Activated T-cell treated with anti-CD3 and anti-CD28 coated beads, Interleukin-2, amount 50 U/mL, for 4 hours (primary cell): ENCODE measurements at regions not wholly inside any gene's neighbourhood (a gene's known extent, or its start where the extent isn't known, plus 50 kb on each side); places are given as distances from the start of the nearest gene placed in this dataset.

Experiments used
- ATAC-seq, 2 donors: fragments of 200-7000 bp; cut with Tn5 transposase; one replicate each; pipeline ENCODE4 v1.10.0; 2021
- DNase-seq: peaks from one replicate; pipeline ENCODE4 v3.0.0-alpha.2; 2020
- H3K27me3 Mint-ChIP-seq: one replicate; pipeline ENCODE4 v1.8.0; 2021; ENCODE audit warnings: low read depth, mixed read lengths
- H3K36me3 Mint-ChIP-seq: one replicate; pipeline ENCODE4 v1.8.0; 2022; ENCODE audit warnings: mixed read lengths; ENCODE audit not compliant: insufficient read depth
- H3K4me1 Mint-ChIP-seq: one replicate; pipeline ENCODE4 v1.8.0; 2021; ENCODE audit warnings: low read depth, mixed read lengths
- H3K4me3 Mint-ChIP-seq: one replicate; pipeline ENCODE4 v1.8.0; 2021; ENCODE audit warnings: mild to moderate bottlenecking, moderate library complexity, mixed read lengths
- H3K9me3 Mint-ChIP-seq: one replicate; pipeline ENCODE4 v1.8.0; 2021; ENCODE audit warnings: mixed read lengths

DNA sequence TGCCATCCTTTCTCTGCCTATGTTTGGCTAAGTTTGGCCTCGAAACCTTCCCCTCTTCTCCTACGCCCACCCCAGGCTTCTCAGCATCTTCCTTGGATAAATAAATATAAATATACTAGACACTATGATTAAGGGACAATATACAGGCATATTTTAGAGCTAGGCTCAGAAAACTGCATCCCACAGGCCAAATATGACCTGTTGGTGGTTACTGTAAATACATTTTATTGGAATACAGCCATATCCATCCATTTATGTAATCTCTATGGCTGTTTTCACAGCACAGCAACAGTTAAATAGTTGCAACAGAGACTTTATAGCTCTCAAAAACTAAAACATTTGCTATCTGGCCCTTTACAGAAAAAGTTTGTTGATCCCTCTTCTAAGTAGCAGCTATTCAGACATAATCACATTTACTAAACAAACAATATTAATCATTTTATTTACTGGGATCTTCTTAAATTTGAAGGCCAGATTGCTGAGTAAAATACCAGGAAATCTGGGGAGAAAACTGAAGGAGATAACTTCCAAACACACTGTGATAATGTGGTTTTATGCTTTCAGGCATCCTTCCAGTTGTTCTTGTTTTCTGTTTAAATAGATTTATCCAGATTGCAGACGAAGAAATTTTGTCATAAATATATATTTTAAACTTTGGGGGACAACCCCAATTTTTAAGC is 269.7 kb upstream of the THRB start:
- DNase-seq, result no peak
- Mint-ChIP-seq H3K27me3 (no peaks in the 10 kb centered on the region), H3K4me1 (no peaks in the 10 kb centered on the region), H3K36me3 (no peaks in the 10 kb centered on the region), H3K4me3 (no peak overlapping the region), H3K9me3 (no peaks in the 10 kb centered on the region)
- no peak for ATAC-seq

DNA sequence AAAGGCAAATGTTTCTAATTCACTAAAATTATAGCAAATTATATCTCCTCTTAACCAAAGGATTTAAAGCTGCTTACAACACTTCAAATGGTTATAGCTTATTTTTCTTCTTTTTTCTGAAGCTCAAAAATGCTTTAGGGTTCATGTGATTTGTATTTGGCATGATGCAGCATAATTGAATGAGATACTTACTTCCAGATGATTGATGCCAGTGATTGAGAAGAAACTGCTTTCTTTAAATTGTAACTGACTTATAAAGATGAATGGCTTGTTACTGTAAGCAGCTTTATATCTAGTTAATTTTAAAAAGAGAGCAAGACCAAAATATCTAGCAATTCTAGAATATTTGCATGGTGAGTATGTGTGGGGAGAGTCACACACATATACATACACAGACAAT is 270.7 kb upstream of the THRB start:
- Mint-ChIP-seq H3K9me3 (no peaks in the 10 kb centered on the region), H3K4me3 (no peak overlapping the region), H3K27me3 (no peaks in the 10 kb centered on the region), H3K4me1 (no peaks in the 10 kb centered on the region), H3K36me3 (no peaks in the 10 kb centered on the region)
- ATAC-seq (no peak), DNase-seq (no peak)

DNA sequence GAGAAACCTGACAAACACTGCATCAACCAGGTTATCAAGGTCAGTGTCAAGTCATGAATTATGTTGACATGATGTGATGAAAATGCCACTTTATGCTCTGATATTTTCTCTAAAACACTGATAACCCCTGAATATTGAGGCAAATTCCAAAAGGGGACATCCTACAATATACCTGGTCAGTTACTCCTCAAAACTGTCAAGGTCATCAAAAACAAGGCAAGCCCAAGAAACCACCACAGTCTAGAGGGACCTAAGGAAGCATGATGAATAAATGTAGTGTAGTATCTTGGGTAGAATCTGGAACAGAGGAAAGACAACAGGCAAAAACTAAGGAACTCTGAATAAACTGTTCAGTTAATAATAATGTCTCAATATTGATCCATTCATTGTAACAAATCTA is 275.3 kb upstream of the THRB start:
- H3K4me1 Mint-ChIP-seq, result no peaks in the 10 kb centered on the region
- peaks cover 4% of the 10 kb centered on the region for H3K9me3 Mint-ChIP-seq
- H3K36me3 Mint-ChIP-seq, result no peaks in the 10 kb centered on the region
- DNase-seq (no peak), ATAC-seq (no peak)
- no peaks in the 10 kb centered on the region for H3K27me3 Mint-ChIP-seq
- no peak overlapping the region for H3K4me3 Mint-ChIP-seq

DNA sequence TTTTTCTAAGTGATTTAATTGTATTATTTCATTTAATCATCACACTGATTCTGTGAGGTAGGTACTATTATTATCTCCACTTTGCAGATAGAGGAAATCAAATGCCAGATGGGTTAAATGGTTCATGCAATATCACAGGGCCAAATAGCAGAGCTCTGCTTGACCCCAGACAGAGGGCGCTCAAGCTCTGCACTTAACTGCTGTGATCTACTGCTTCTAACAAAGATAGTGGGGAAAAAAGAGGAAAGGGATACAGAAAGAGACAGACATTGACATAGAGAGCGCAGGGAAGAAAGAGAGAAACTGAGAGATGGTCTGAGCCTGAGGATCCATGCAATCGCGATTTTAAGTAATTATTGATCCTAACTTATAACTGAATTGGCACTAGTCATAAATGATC is 279.1 kb upstream of the THRB start:
- Mint-ChIP-seq H3K9me3 (peaks cover 4% of the 10 kb centered on the region), H3K36me3 (no peaks in the 10 kb centered on the region), H3K27me3 (no peaks in the 10 kb centered on the region), H3K4me3 (no peak overlapping the region), H3K4me1 (no peaks in the 10 kb centered on the region)
- ATAC-seq, result no peak
- DNase-seq, result no peak

DNA sequence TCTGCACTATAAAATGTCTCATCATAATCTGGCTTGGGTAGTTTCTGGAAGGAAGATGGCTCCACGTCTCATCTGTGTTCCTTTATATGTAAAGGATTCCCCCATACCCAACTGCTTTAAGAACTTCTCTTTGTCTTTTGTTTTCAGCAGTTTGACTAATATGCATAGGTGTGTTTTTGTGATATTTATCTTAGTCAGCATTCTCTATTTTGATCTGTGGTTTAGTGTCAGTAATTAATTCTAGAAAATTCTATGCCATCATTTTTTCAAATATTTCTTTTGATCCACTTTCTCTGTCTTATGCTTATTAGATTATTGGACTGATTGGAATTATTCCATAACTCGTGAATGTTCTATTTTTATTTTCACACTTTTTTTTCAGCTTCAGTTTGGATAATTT is 286.3 kb upstream of the THRB start:
- no peak overlapping the region for H3K4me3 Mint-ChIP-seq
- H3K27me3 Mint-ChIP-seq, result no peaks in the 10 kb centered on the region
- H3K36me3 Mint-ChIP-seq, result no peaks in the 10 kb centered on the region
- peaks cover 20% of the 10 kb centered on the region for H3K9me3 Mint-ChIP-seq
- no peak for DNase-seq
- H3K4me1 Mint-ChIP-seq, result no peaks in the 10 kb centered on the region
- ATAC-seq, result no peak

DNA sequence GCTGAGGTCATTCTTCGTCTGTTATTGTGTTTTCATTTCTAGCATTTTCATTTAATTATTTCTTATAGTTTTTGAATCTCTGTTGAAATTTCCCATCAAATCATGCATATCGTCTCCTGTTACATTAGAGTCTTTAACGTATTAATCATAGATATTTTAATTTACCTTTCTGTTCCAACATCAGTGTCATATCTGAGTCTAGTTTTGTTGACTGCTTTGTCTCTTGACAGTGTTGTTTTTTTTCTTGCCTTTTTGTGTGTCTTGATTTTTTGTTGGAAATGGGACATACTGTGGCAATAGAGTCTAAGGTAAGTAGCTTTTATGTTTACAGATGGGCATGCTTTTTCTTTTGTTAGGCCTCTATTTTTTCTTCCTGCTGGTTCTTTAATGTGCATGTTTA is 286.8 kb upstream of the THRB start:
- H3K36me3 Mint-ChIP-seq, result no peaks in the 10 kb centered on the region
- peaks cover 20% of the 10 kb centered on the region for H3K9me3 Mint-ChIP-seq
- H3K27me3 Mint-ChIP-seq, result no peaks in the 10 kb centered on the region
- H3K4me1 Mint-ChIP-seq, result no peaks in the 10 kb centered on the region
- H3K4me3 Mint-ChIP-seq, result no peak overlapping the region
- DNase-seq (no peak), ATAC-seq (no peak)

DNA sequence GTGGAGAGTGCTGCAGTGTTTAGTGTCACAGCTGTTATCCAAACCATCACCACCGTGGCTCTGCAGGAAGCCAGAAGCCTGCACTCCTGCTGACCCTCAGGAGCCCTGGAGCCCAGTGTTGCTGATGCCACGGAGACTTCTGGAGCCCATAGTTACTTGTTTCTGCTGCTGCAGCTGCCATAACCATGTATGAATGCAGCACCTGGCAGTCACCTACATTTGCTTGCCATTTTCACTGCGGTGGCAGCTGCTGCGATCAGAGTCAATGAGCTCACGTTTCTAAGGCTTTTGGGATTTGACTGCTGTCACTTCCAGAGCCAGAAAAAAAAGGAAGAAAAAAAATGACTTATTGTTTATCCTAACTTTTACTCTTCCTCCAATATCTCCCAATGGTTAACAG is 299.2 kb upstream of the THRB start:
- Mint-ChIP-seq H3K27me3 (no peaks in the 10 kb centered on the region), H3K36me3 (no peaks in the 10 kb centered on the region), H3K4me3 (no peak overlapping the region), H3K4me1 (no peaks in the 10 kb centered on the region), H3K9me3 (no peaks in the 10 kb centered on the region)
- ATAC-seq (no peak), DNase-seq (no peak)

DNA sequence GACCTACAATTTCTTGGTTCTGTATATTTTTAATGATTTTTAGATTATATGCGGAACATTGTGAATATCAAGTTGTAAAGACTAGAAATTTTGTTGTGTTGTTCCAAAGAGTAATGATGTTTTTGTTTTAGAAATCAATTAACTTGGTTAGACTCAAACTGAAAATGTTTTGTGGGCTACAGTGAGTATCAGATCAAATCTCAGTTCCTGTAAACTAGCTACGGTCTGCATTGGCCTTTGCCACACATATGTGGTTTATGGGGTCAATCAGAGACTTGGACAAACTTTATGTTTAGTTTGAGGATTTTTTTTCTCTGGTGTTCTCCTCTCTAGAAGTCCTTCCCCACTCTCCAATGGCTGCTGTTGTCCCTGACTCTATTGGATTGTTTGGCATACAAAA is 308.0 kb upstream of the THRB start:
- no peak overlapping the region for H3K4me3 Mint-ChIP-seq
- no peaks in the 10 kb centered on the region for H3K36me3 Mint-ChIP-seq
- ATAC-seq (no peak), DNase-seq (no peak)
- no peaks in the 10 kb centered on the region for H3K4me1 Mint-ChIP-seq
- peaks cover 6% of the 10 kb centered on the region for H3K9me3 Mint-ChIP-seq
- no peaks in the 10 kb centered on the region for H3K27me3 Mint-ChIP-seq

DNA sequence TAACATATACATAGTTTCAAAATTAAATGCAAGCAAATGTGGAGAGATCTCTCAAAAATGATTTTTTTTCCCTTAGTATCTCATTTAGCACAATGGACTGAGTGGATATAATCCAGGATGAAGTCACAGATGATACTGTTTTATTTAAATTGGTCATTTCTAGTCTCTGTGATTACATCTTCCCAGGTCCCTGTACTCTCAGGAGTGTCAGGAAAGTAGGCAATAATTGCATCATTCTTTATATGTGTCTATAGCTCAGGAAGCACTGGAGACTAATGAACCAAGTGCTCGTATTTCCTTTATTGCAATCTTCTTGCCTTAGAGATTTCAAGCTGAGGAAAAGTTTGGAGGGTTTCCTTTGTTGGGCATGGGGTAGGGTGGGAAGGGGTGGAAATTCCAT is 309.4 kb upstream of the THRB start:
- H3K4me3 Mint-ChIP-seq, result no peak overlapping the region
- H3K27me3 Mint-ChIP-seq, result no peaks in the 10 kb centered on the region
- H3K4me1 Mint-ChIP-seq, result no peaks in the 10 kb centered on the region
- H3K36me3 Mint-ChIP-seq, result no peaks in the 10 kb centered on the region
- H3K9me3 Mint-ChIP-seq, result peaks cover 6% of the 10 kb centered on the region
- DNase-seq, result no peak
- ATAC-seq, result no peak

DNA sequence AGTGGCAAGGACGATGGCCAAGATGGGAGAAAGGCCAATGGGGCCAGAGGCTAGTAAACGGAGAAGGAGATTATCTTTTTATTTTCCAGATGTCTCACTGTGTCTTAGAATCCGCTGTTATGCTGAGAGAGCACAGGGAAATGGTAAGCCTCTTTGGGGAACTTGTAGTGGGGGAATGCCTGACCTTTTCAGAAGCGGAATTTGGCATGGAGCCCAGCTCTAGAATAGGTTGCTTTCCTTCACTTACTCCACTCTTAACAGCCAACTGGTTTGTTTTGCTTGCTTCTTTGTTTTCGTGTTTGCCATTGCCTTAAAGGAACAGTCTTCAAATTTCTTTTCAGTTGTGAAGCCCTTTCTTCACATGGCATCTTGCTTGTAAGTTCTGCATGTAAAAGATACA is 316.2 kb upstream of the THRB start:
- no peaks in the 10 kb centered on the region for H3K36me3 Mint-ChIP-seq
- no peaks in the 10 kb centered on the region for H3K4me1 Mint-ChIP-seq
- no peak overlapping the region for H3K4me3 Mint-ChIP-seq
- no peak for DNase-seq
- H3K9me3 Mint-ChIP-seq, result peaks cover 10% of the 10 kb centered on the region
- no peaks in the 10 kb centered on the region for H3K27me3 Mint-ChIP-seq
- ATAC-seq, result no peak

DNA sequence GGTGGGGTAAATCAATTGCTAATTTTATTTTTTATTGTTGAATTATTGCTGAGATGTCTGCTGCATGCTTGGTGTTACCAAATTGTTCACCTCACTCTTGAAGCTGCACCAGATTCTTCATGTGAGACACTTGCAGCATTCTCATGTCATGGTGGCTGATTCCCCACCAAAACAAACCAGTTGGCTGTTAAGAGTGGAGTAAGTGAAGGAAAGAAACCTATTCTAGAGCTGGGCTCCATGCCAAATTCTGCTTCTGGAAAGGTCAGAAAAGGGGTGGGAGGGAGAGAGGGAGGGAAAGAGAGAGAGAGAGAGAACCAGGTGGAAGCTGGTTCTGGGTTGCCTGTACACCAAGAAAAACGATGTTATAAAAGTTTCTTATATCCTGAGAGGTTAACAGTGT is 317.5 kb upstream of the THRB start:
- DNase-seq, result no peak
- no peak for ATAC-seq
- Mint-ChIP-seq H3K4me3 (no peak overlapping the region), H3K27me3 (no peaks in the 10 kb centered on the region), H3K36me3 (no peaks in the 10 kb centered on the region), H3K9me3 (peaks cover 10% of the 10 kb centered on the region), H3K4me1 (no peaks in the 10 kb centered on the region)

DNA sequence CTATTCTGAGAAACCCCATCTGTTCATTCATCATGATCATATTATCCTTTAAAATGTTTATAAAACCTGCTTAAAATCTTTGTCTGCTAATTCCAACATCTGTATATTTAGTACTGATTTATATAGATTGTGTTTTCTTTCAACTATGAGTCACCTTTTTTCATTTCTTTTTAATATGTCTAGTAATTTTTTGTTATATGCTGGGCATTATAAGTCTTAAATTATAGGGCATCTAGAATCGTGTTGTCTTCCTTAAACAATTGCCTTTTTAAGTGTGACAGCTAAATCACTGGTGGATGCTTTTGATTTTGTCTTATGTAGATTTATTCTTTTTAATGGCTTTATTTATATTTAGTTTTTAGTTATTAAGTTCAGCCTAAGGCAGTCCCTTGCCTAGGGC is 323.4 kb upstream of the THRB start:
- Mint-ChIP-seq H3K4me3 (no peak overlapping the region), H3K4me1 (no peaks in the 10 kb centered on the region), H3K36me3 (no peaks in the 10 kb centered on the region), H3K27me3 (no peaks in the 10 kb centered on the region), H3K9me3 (peaks cover 7% of the 10 kb centered on the region)
- no peak for DNase-seq
- no peak for ATAC-seq

DNA sequence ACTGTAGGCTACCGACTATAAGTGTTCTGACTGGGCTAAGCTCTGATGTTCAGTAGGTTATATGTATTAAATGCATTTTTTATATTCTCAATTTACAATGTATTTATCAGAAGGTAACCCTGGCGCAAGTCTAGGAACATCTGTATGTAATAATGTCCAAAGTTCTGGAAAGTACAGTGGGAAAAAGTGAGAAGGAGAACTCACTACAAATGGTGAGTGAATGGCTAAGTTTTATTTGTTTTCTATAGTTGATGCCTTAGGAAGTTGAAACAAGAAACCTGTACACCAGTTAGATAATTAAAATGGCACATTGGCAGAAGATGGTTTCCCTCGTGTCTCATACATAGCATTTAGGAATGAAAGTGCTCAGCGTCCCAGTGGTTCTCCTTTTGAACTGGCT is 333.4 kb upstream of the THRB start:
- no peak for ATAC-seq
- Mint-ChIP-seq H3K9me3 (no peaks in the 10 kb centered on the region), H3K36me3 (no peaks in the 10 kb centered on the region), H3K27me3 (peaks cover 32% of the 10 kb centered on the region), H3K4me1 (no peaks in the 10 kb centered on the region), H3K4me3 (no peak overlapping the region)
- DNase-seq, result no peak

DNA sequence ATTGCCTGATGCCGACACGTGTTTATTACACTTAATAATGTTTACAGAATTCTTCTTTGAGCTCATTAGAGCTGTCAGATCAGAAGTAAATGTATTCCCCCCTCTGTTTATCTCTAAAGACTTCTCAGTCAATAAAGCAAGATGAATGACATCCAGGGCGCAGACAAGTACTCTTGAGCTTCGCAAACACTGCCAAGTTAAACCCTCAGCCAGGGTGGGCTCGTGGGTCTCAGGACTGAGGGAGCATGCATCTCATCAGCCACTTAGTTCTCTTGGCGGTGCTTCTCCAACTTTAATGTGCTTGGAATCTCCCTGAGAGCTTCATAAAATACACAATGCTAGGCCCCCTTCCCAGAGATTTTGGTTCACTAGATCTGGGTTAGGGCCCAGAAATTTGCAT is 333.9 kb upstream of the THRB start:
- H3K36me3 Mint-ChIP-seq, result no peaks in the 10 kb centered on the region
- peaks cover 32% of the 10 kb centered on the region for H3K27me3 Mint-ChIP-seq
- no peak overlapping the region for H3K4me3 Mint-ChIP-seq
- DNase-seq (no peak), ATAC-seq (no peak)
- H3K4me1 Mint-ChIP-seq, result no peaks in the 10 kb centered on the region
- H3K9me3 Mint-ChIP-seq, result no peaks in the 10 kb centered on the region

DNA sequence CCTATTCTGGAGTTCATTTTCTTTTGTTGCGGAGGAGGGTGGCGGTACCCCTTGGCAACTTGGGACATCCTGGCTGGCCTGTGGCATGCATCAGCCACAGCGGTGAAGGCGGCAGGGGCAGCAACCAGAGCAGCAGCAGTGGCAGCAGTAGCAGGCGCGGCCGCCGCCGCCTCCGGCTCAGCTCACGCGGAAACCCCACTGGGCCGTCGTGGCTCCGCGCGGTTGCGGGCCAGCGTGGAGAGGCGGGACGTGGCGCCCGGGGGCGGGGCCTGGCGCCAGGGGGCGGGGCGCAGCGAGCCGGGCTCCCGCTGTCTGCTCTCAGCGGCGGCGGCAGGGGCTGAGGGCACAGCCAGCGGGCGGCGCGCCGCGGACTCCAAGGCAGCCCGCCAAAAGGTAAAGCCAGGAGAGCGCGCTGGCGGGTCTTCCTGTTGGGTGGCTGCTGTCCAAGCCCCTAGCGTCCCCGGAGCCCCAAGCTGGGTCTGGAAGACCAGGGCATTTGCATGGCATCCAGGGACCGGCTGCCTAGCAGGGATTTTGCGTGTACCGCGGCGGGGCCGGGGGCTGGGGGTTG is 334.4 kb upstream of the THRB start:
- no peak for ATAC-seq
- DNase-seq, result no peak
- H3K4me1 Mint-ChIP-seq, result no peaks in the 10 kb centered on the region
- no peaks in the 10 kb centered on the region for H3K36me3 Mint-ChIP-seq
- no peak overlapping the region for H3K4me3 Mint-ChIP-seq
- no peaks in the 10 kb centered on the region for H3K9me3 Mint-ChIP-seq
- H3K27me3 Mint-ChIP-seq, result peaks cover 32% of the 10 kb centered on the region
